ENCODE measurements at regions not wholly inside any gene's neighbourhood (a gene's known extent, or its start where the extent isn't known, plus 50 kb on each side); places are given as distances from the start of the nearest gene placed in this dataset.

DNA sequence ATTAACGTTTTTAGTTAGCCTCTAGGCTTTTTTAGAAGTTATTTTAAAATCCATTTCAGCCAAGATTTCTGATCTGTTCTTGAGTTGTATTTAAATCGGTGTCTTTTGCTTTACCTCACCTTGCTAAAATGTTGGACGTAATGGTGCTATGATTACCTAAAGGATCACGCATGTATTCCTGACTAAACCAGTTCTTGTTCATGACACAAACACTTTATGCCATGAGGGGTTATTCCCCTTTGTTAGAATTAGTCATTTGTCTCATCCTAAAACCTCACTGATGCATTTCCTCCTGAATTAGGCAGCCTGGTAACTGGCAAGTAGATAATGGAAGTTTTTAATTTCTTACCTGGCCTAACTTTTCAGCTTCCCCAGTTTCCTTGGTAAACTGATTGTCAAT, 185.4 kb upstream of the TANK start:
- peak overlapping the region; percentile 25 for H3K27ac ChIP-seq (ENCODE audit: control insufficient read depth, insufficient read depth, low read length)
- peaks cover 22% of the 10 kb centered on the region for H3K4me1 ChIP-seq (ENCODE audit: control insufficient read depth, extremely low read depth, insufficient read depth, low read length)
- no peak for TF ChIP-seq EZH2 (IDR thresholded peaks at IDR 0.05; ENCODE audit: low read length)
- TF ChIP-seq, protein P1, sequence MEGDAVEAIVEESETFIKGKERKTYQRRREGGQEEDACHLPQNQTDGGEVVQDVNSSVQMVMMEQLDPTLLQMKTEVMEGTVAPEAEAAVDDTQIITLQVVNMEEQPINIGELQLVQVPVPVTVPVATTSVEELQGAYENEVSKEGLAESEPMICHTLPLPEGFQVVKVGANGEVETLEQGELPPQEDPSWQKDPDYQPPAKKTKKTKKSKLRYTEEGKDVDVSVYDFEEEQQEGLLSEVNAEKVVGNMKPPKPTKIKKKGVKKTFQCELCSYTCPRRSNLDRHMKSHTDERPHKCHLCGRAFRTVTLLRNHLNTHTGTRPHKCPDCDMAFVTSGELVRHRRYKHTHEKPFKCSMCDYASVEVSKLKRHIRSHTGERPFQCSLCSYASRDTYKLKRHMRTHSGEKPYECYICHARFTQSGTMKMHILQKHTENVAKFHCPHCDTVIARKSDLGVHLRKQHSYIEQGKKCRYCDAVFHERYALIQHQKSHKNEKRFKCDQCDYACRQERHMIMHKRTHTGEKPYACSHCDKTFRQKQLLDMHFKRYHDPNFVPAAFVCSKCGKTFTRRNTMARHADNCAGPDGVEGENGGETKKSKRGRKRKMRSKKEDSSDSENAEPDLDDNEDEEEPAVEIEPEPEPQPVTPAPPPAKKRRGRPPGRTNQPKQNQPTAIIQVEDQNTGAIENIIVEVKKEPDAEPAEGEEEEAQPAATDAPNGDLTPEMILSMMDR (optimal IDR thresholded peaks at IDR 0.05 in 1 of 3, IDR thresholded peaks at IDR 0.05 in 1 of 3, conservative IDR thresholded peaks at IDR 0.05 in 1 of 3; ENCODE audit: extremely low read depth in 1 of 3, insufficient read depth in 2 of 3, low read length in 3 of 3), result no peak
- H3K9me1 ChIP-seq (ENCODE audit: control insufficient read depth, extremely low read depth, insufficient read depth, low read length), result no peaks in the 10 kb centered on the region
- no peaks in the 10 kb centered on the region for H4K20me1 ChIP-seq (ENCODE audit: control insufficient read depth, extremely low read depth, insufficient read depth, low read length)
- DNase-seq (ENCODE audit: low read depth, low spot score) (no peak), FAIRE-seq (peak; percentile 76)
- dilution Hi-C loops (cut with MboI; ENCODE audit: extremely low pct_ligation_motif_present, low sequenced_read_pairs), result no loop called here
- no peaks in the 10 kb centered on the region for H3K9me3 ChIP-seq (ENCODE audit: control insufficient read depth, low read depth, low read length)
- no peaks in the 10 kb centered on the region for H3K79me2 ChIP-seq (ENCODE audit: control insufficient read depth, insufficient read depth, low read length)
- H3K27me3 ChIP-seq (ENCODE audit: control insufficient read depth, extremely low read depth, insufficient read depth, low read length), result no peaks in the 10 kb centered on the region
- no peak overlapping the region for H3K4me3 ChIP-seq (ENCODE audit: control insufficient read depth in 2 of 3, extremely low read depth in 1 of 3, insufficient read depth in 2 of 3, low read depth in 1 of 3, low read length in 3 of 3)
- peak overlapping the region; percentile 42 for H3K4me2 ChIP-seq (ENCODE audit: control insufficient read depth, extremely low read depth, insufficient read depth, low read depth, low read length)
- H2AFZ ChIP-seq (ENCODE audit: control insufficient read depth, low read length), result no peak overlapping the region
- no peak overlapping the region for H3K9ac ChIP-seq (ENCODE audit: control insufficient read depth, extremely low read depth, insufficient read depth, low read length)
- H3K36me3 ChIP-seq (ENCODE audit: control insufficient read depth in 2 of 2, extremely low read depth in 1 of 2, insufficient read depth in 2 of 2, low read length in 2 of 2), result no peaks in the 10 kb centered on the region

- Histone ChIP-seq H3K9ac (ENCODE audit: control insufficient read depth, extremely low read depth, insufficient read depth, low read length) (no peak overlapping the region), H3K9me3 (ENCODE audit: control insufficient read depth, low read depth, low read length) (no peaks in the 10 kb centered on the region), H3K27me3 (ENCODE audit: control insufficient read depth, extremely low read depth, insufficient read depth, low read length) (no peaks in the 10 kb centered on the region), H3K36me3 (ENCODE audit: control insufficient read depth in 2 of 2, extremely low read depth in 1 of 2, insufficient read depth in 2 of 2, low read length in 2 of 2) (no peaks in the 10 kb centered on the region), H3K4me3 (ENCODE audit: control insufficient read depth in 2 of 3, extremely low read depth in 1 of 3, insufficient read depth in 2 of 3, low read depth in 1 of 3, low read length in 3 of 3) (no peak overlapping the region), H3K9me1 (ENCODE audit: control insufficient read depth, extremely low read depth, insufficient read depth, low read length) (no peaks in the 10 kb centered on the region), H3K4me2 (ENCODE audit: control insufficient read depth, extremely low read depth, insufficient read depth, low read depth, low read length) (no peak overlapping the region), H4K20me1 (ENCODE audit: control insufficient read depth, extremely low read depth, insufficient read depth, low read length) (no peaks in the 10 kb centered on the region), H3K79me2 (ENCODE audit: control insufficient read depth, insufficient read depth, low read length) (no peaks in the 10 kb centered on the region), H2AFZ (ENCODE audit: control insufficient read depth, low read length) (peak overlapping the region; percentile 2), H3K4me1 (ENCODE audit: control insufficient read depth, extremely low read depth, insufficient read depth, low read length) (peaks cover 19% of the 10 kb centered on the region), H3K27ac (ENCODE audit: control insufficient read depth, insufficient read depth, low read length) (no peak overlapping the region)
- DNase-seq (ENCODE audit: low read depth, low spot score) (no peak), FAIRE-seq (no peak)
- dilution Hi-C loops (cut with MboI; ENCODE audit: extremely low pct_ligation_motif_present, low sequenced_read_pairs), result no loop called here
- TF ChIP-seq, protein P1 (optimal IDR thresholded peaks at IDR 0.05 in 1 of 3, IDR thresholded peaks at IDR 0.05 in 1 of 3, conservative IDR thresholded peaks at IDR 0.05 in 1 of 3; ENCODE audit: extremely low read depth in 1 of 3, insufficient read depth in 2 of 3, low read length in 3 of 3), result no peak
- TF ChIP-seq EZH2 (IDR thresholded peaks at IDR 0.05; ENCODE audit: low read length), result no peak
Observed at GRCh38 chr2:160976797-160977196, 183.4 kb upstream of the TANK start.

All from keratinocyte (primary cell).